NCI-H128 (cell line): ENCODE measurements at regions not wholly inside any gene's neighbourhood (a gene's known extent, or its start where the extent isn't known, plus 50 kb on each side); places are given as distances from the start of the nearest gene placed in this dataset.
A peak's percentile ranks its signal among the peaks of the same experiment; 100 is the strongest.

Experiments
- DNase-seq: peaks from one replicate; lab custom pipeline; 2025; ENCODE audit not compliant: unreplicated experiment; lab: John Stamatoyannopoulos, UW

DNA sequence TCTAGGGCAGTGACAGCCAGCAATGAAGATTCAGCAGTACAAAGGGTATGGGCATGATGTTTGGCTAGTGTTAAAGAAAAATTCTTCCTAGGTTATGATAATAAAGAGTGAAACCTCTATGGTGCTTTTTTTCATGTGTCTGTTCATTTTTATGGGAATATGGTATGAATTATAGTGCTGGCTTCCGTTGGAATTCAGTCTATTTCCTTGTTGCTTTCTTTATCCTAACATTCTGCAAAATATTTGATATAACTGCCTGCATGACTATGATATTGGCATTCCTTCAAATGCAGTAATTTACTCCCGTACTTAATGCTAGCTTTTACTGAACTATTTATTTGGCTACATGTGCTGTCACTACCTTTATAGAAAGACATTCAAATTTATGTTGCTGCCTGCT lies 57.6 kb upstream of the ATP11B start:
- DNase-seq, result no peak

DNA sequence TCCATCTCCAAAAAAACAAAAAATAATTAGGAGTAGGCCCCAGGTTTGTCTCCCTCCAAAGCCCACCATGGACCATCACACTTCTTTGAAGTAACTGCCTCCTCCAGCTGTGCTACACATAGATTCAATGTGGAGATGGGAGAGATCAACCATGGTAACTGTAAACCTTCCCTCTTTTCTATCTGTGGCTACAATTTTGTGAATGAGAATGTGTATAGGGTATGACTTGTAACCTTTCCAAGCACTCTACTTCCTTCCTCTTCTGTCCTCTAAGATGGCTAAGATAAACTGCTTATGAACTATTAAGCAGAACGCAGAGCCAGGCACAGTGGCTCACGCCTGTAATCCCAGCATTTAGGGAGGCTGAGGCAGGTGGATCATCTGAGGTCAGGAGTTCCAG lies 55.5 kb upstream of the ATP11B start:
- DNase-seq, result no peak

DNA sequence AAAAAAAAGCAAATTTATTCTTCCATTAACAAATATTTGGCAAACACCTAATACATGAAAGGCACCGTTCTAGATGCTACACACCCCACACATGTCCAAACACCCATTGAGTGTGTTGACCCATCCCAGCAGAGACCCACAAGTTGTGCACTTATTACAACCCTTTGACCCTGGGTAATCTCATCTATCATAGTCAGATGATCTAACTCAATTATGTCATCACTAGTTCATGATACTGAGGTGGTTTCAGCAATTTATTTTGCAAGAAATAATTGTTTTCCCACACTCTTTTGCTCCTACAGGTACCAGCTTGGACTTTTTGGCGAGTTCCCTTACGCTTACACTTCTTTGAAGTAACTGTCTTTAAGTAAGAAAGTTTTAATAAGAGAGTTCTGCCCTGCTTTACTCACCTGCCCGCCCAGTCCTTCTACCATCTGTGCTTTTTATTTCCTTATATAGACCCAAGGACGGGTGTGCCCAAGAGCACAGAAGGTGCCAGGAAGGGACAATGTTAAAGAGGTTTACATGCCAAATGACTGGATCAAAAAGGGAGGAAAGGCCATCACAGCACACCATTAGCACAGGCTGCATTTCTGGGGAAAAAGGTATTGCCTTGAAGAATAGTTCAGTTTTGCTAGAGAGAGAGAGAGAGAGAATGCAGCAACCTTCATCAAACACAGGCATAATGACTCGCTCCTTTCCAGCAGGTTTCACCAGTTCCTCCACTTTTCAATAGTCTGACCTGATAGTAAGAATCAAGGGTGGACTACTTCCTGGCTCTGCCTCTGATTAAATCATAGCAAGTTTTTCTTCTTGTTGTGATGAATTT lies 54.5 kb upstream of the ATP11B start:
- no peak for DNase-seq

DNA sequence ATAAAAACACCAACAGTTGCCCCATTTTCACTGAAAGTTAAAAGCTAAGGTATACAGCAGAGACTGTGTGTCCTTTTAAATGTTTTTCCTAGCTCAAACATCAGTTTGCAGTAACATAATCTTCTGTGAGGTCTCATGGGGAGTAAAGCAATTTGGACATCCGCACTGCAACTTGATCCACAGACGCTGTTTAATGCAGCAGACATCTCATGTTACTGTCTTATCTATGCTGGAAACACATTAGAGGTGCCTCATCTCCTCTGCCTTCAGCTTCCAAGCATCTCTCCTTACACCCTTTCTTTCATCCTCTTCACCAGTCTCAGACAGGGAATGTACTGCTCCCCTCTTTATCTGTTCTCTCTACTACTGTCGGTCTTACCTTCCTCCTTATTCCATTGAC lies 53.7 kb upstream of the ATP11B start:
- peak; percentile 32 for DNase-seq

DNA sequence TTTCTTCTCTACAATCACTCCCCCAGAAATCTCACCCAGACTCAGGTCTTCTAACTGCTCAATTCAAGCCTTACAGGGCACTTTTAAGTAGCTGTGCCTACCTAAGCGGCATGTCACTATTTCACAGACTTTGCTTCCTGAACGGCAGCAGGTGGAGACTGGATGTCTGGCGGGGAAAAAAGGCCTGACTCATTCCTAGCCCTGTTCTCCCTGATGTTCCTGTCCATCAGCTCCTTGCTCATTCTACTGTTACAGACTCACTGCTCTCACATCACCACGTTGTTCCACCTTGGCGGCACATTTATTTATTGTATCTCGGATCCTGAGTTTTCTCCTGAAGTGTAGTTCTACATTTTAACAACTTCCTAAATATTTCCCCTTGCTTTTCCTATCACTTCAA lies 52.6 kb upstream of the ATP11B start:
- DNase-seq, result no peak

DNA sequence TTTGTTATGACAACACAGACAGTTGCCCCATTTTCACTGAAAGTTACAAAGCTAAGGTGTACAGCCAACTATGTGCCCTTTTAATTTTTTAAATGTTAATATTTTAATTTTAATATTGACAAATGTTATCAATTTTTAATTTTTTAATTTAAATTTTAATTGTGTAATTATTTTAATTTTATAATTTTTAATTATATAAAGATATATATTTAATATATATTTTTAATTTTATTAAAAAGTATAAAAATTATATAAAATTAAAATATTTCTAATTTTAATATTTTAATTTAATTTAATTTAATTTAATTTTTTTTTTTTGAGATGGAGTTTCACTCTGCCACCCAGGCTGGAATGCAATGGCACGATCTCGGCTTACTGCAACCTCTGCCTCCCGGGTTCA lies 52.1 kb upstream of the ATP11B start:
- DNase-seq, result no peak
